B cell (primary cell): ENCODE measurements at regions not wholly inside any gene's neighbourhood (a gene's known extent, or its start where the extent isn't known, plus 50 kb on each side); places are given as distances from the start of the nearest gene placed in this dataset.

ENCODE experiments used
- ATAC-seq: fragments of 200-7000 bp; cut with Tn5 transposase; one replicate; pipeline ENCODE4 v1.10.0; 2021; ENCODE audit warnings: low read depth, mild to moderate bottlenecking, moderate number of reproducible peaks, moderate library complexity
- CTCF ChIA-PET: fragments of 350-600 bp; sonication (Branson Sonifier 250); formaldehyde crosslinking; loops from one replicate; lab custom pipeline; 2021; ENCODE audit warnings: antibody characterized with exemption, inconsistent platforms; lab: Charles Lee
- POLR2A ChIA-PET: fragments of 350-600 bp; sonication (Branson Sonifier 250); formaldehyde crosslinking; loops from one replicate; lab custom pipeline; 2021; ENCODE audit warnings: antibody characterized with exemption; lab: Charles Lee
- DNase-seq: peaks from one replicate; pipeline ENCODE4 v3.0.0; 2013
- H2AFZ ChIP-seq: 2 replicates; pipeline ENCODE4 v1.6.1; 2012; ENCODE audit warnings: mild to moderate bottlenecking, low read depth, low read length; ENCODE audit not compliant: insufficient read depth, poor library complexity, severe bottlenecking
- H3K27ac ChIP-seq, 2 donors: 1 replicate in 1 of 2; 2 replicates in 1 of 2; pipeline ENCODE4 v1.5.1; 2012 to 2013; ENCODE audit warnings: low read length in 2 of 2, mild to moderate bottlenecking in 2 of 2, moderate library complexity in 1 of 2
- H3K27me3 ChIP-seq, 4 experiments: fragments of 200-600 bp in 1 of 4; sonication (generic) in 1 of 4; replicated peaks in 1 of 4; 1 replicate in 2 of 4; 2 replicates in 2 of 4; pipeline versions ENCODE4 v1.6.1 to v1.7.0; 2013 to 2016; ENCODE audit warnings: low read length in 3 of 4, mild to moderate bottlenecking in 2 of 4, mixed read lengths in 1 of 4, moderate library complexity in 1 of 4; ENCODE audit not compliant: insufficient read depth in 4 of 4, control insufficient read depth in 3 of 4; ENCODE audit errors: control extremely low read depth in 1 of 4
- H3K36me3 ChIP-seq, 2 experiments: replicated peaks in 1 of 2; 1 replicate in 1 of 2; 2 replicates in 1 of 2; pipeline versions ENCODE4 v1.6.1 to v1.7.1; 2013; ENCODE audit warnings: low read length in 1 of 2; ENCODE audit not compliant: insufficient read depth in 2 of 2, control insufficient read depth in 1 of 2; ENCODE audit errors: control extremely low read depth in 1 of 2, extremely low read depth in 1 of 2
- H3K4me1 ChIP-seq, 2 donors: fragments of 200-600 bp in 1 of 2; sonication (generic) in 1 of 2; 1 replicate in 1 of 2; 2 replicates in 1 of 2; pipeline versions ENCODE4 v1.5.1 to v1.6.1; 2013 to 2017; ENCODE audit warnings: low read length in 2 of 2; ENCODE audit not compliant: control insufficient read depth in 2 of 2, insufficient read depth in 2 of 2
- H3K4me2 ChIP-seq: replicated peaks from 2 replicates; pipeline ENCODE3; 2012; ENCODE audit warnings: mild to moderate bottlenecking, low read depth, low read length; ENCODE audit not compliant: poor library complexity, severe bottlenecking
- H3K4me3 ChIP-seq, 5 experiments: fragments of 200-600 bp in 1 of 5; sonication (generic) in 1 of 5; 1 replicate in 3 of 5; 2 replicates in 2 of 5; pipeline versions ENCODE4 v1.5.1 to v1.7.0; 2011 to 2016; ENCODE audit warnings: low read length in 4 of 5, mild to moderate bottlenecking in 4 of 5, low read depth in 2 of 5, control low read depth in 1 of 5, moderate library complexity in 1 of 5; ENCODE audit not compliant: insufficient read depth in 1 of 5; ENCODE audit errors: control extremely low read depth in 1 of 5, extremely low read depth in 1 of 5
- H3K79me2 ChIP-seq: fragments of 200-600 bp; sonication (generic); one replicate; pipeline ENCODE4 v1.6.0; 2016; ENCODE audit warnings: low read length; ENCODE audit not compliant: control insufficient read depth, insufficient read depth
- H3K9ac ChIP-seq: fragments of 200-600 bp; sonication (generic); 2 replicates; pipeline ENCODE4 v1.6.1; 2017; ENCODE audit warnings: mild to moderate bottlenecking, low read length, moderate library complexity
- H3K9me3 ChIP-seq, 3 donors: one replicate each; pipeline versions ENCODE4 v1.6.1 to v1.7.1; 2013; ENCODE audit warnings: low read length in 2 of 3; ENCODE audit not compliant: control insufficient read depth in 2 of 3, insufficient read depth in 1 of 3; ENCODE audit errors: control extremely low read depth in 1 of 3
- H4K20me1 ChIP-seq: 2 replicates; pipeline ENCODE4 v1.6.0; 2012; ENCODE audit warnings: mild to moderate bottlenecking, low read length; ENCODE audit not compliant: insufficient read depth, control insufficient read depth, poor library complexity, severe bottlenecking
- H3K27ac Mint-ChIP-seq: one replicate; pipeline ENCODE4 v1.8.0; 2021; ENCODE audit warnings: mixed read lengths
- H3K27me3 Mint-ChIP-seq: one replicate; pipeline ENCODE4 v1.8.0; 2021; ENCODE audit warnings: mixed read lengths
- H3K4me1 Mint-ChIP-seq: one replicate; pipeline ENCODE4 v1.8.0; 2021; ENCODE audit warnings: mixed read lengths
- H3K4me3 Mint-ChIP-seq: one replicate; pipeline ENCODE4 v1.8.0; 2021; ENCODE audit warnings: mixed read lengths
- H3K9me3 Mint-ChIP-seq: one replicate; pipeline ENCODE4 v1.8.0; 2022; ENCODE audit warnings: mixed read lengths; ENCODE audit not compliant: insufficient read depth
- EZH2 ChIP-seq: IDR thresholded peaks from 2 replicates; pipeline ENCODE4 v1.6.1; 2012; ENCODE audit warnings: borderline replicate concordance, low read depth, mild to moderate bottlenecking, moderate library complexity, low read length; ENCODE audit not compliant: insufficient read depth, poor library complexity, severe bottlenecking
- WGBS: methylation state at CpG from one replicate; pipeline ENCODE4 v1.1.5; 2013; ENCODE audit warnings: missing lambda C conversion rate; ENCODE audit not compliant: insufficient coverage; 5-methylcytosine and 5-hydroxymethylcytosine counted together
- intact Hi-C: fragments of 100-400 bp; cut with micrococcal nuclease; formaldehyde crosslinking; loops from one replicate; pipeline ENCODE4 v1.10.0; 2022
- TF ChIP-seq, protein P1 (sequence below): fragments of 200-600 bp; IDR thresholded peaks from one replicate; pipeline ENCODE4 v1.8.0; 2022; ENCODE audit warnings: antibody characterized with exemption, mild to moderate bottlenecking

DNA sequence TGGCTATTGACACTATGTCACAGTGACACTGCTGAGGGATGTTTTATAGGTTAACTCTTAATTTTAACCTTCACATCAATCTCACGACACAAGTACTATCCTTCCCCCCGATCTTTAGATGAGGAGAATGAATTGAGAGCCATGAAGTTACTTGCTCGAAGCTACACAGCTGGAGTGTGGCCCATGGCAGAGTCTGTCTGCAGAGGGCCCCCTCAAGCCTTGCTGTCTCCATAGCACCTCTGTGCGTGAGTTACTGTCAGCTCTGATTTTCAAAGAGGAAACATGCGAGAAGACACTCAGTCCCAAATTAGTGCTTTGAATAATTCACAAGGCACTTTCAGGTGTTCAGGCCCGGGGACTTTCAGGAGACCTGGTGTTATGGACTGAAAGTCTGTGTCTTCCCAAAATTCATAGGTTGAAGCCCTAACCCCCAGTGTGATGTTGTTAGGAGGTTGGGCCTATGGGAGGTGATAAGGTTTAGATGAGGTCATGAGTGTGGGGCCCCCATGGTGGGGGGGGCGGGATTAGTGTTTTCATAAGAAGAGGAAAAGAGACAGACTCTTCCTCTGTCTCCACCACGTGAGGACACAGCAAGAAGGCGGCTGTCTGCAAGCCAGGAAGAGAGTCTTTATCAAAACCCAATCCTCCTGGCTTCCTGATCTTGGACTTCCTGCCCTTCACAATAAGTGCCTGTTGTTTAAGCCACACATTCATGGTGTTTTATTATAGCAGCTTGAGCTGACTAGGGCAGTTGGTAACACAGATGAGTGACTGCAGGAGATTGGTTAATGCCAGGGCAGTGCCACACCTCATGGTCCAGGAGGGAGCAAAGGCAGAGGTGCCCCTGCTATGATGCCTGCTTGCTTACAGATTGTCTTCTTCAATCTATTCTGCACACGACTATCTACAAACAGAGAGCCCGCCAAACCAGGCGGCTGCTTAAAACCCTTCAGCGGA is 281.8 kb downstream of the HAPSTR1 start:
- POLR2A ChIA-PET, result no interaction called here
- Histone ChIP-seq H3K36me3 (no peaks in the 10 kb centered on the region), H3K4me3 (no peak overlapping the region), H3K4me2 (no peak overlapping the region), H4K20me1 (no peaks in the 10 kb centered on the region), H3K9ac (no peak overlapping the region), H3K27me3 (no peaks in the 10 kb centered on the region), H3K4me1 (no peaks in the 10 kb centered on the region), H3K79me2 (no peaks in the 10 kb centered on the region), H3K9me3 (peaks cover 0 to 3% (median 0%) of the 10 kb centered on the region in 3 donors), H3K27ac (no peak overlapping the region), H2AFZ (no peak overlapping the region)
- no peak overlapping the region for H3K4me3 Mint-ChIP-seq
- H3K4me1 Mint-ChIP-seq, result no peaks in the 10 kb centered on the region
- DNase-seq (no peak), ATAC-seq (no peak)
- intact Hi-C loops, result no loop called here
- no peak for TF ChIP-seq EZH2
- TF ChIP-seq, protein P1, sequence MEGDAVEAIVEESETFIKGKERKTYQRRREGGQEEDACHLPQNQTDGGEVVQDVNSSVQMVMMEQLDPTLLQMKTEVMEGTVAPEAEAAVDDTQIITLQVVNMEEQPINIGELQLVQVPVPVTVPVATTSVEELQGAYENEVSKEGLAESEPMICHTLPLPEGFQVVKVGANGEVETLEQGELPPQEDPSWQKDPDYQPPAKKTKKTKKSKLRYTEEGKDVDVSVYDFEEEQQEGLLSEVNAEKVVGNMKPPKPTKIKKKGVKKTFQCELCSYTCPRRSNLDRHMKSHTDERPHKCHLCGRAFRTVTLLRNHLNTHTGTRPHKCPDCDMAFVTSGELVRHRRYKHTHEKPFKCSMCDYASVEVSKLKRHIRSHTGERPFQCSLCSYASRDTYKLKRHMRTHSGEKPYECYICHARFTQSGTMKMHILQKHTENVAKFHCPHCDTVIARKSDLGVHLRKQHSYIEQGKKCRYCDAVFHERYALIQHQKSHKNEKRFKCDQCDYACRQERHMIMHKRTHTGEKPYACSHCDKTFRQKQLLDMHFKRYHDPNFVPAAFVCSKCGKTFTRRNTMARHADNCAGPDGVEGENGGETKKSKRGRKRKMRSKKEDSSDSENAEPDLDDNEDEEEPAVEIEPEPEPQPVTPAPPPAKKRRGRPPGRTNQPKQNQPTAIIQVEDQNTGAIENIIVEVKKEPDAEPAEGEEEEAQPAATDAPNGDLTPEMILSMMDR, result no peak
- WGBS, result 62% methylated on average over 6 of the region's 13 CpGs
- CTCF ChIA-PET, result interaction anchor here (0.7 kb wide), 1 partner anchor 270 kb away, joined by 3 read pairs; no protein-coding TSS in a partner anchor
- H3K27ac Mint-ChIP-seq, result no peak overlapping the region
- peaks cover 6% of the 10 kb centered on the region for H3K27me3 Mint-ChIP-seq
- no peaks in the 10 kb centered on the region for H3K9me3 Mint-ChIP-seq

DNA sequence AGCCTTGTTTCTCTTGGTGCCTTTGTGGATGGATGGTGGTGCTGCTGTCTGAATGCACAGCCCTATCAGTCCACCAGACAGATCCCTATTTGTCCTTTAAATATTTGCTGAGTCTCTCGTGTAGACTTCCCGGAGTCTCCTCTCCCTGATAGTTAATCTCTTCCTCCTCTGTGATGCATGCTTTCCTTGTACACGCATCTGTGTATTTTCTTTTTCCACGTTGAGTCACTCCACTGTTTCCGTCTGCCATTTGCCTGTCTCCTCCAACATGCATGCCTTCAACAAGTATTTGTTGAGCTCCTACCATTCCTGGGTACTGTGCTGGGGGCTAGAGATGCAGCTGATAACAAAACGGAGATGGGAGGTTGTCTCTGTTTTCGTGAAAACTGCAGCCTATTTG is 282.6 kb downstream of the HAPSTR1 start:
- peaks cover 11% of the 10 kb centered on the region for H3K27me3 Mint-ChIP-seq
- no peaks in the 10 kb centered on the region for H3K4me1 ChIP-seq
- no peak overlapping the region for H3K27ac ChIP-seq
- WGBS, result 35% methylated on average over 7 of the region's 7 CpGs
- H3K4me1 Mint-ChIP-seq, result no peaks in the 10 kb centered on the region
- no peaks in the 10 kb centered on the region for H3K36me3 ChIP-seq
- ChIA-PET POLR2A (no interaction called here), CTCF (no interaction called here)
- ATAC-seq (no peak), DNase-seq (no peak)
- H3K9ac ChIP-seq, result no peak overlapping the region
- no peak overlapping the region for H2AFZ ChIP-seq
- TF ChIP-seq, protein P1, result no peak
- no peak for TF ChIP-seq EZH2
- intact Hi-C loops, result no loop called here
- no peak overlapping the region for H3K4me3 Mint-ChIP-seq
- no peaks in the 10 kb centered on the region for H3K79me2 ChIP-seq
- no peak overlapping the region for H3K4me3 ChIP-seq
- H3K27me3 ChIP-seq, result no peaks in the 10 kb centered on the region
- H3K4me2 ChIP-seq, result no peak overlapping the region
- H3K9me3 Mint-ChIP-seq, result no peaks in the 10 kb centered on the region
- no peaks in the 10 kb centered on the region for H4K20me1 ChIP-seq
- H3K27ac Mint-ChIP-seq, result no peak overlapping the region
- H3K9me3 ChIP-seq, result peaks cover 0 to 3% (median 0%) of the 10 kb centered on the region in 3 donors
